ENCODE measurements at regions not wholly inside any gene's neighbourhood (a gene's known extent, or its start where the extent isn't known, plus 50 kb on each side); places are given as distances from the start of the nearest gene placed in this dataset.
A peak's percentile ranks its signal among the peaks of the same experiment; 100 is the strongest.

DNA sequence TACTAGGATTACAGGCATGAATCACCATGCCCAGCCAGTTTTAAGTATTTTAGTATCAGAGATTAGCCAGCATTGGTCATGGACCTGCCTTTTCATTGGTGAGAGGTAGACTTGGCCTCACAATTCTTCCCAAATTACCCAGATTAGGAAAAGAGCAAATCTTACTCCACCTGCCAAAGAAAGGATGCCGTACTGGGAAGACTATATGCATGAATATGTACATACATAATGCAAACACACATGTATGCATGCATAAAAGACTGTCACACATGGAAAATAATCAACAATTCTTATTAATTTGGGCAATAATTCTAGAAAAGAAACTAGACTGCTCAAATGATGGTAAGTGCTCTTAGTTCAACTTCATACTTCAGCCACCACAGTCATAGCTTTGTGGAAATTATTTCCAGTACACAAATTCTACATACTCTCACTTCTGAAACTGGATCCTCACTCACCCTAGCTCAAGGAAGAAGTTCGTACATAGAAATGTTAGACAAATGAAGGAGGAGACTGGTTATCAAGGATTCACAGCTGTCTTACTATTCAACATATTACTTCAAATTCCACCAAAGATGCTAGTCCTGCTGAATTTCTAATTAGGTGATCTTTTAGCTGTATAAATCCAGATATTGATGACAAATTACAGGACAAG, 73.7 kb downstream of the MINAR2 start:
- H3K27me3 Mint-ChIP-seq = peaks cover 5 to 18% of the 10 kb centered on the region in 2 donors
- CTCF ChIA-PET = no interaction called here
- H3K4me1 Mint-ChIP-seq = no peaks in the 10 kb centered on the region
- H3K9me3 ChIP-seq (ENCODE audit: low read length) = no peaks in the 10 kb centered on the region
- H3K36me3 ChIP-seq (ENCODE audit: insufficient read depth, low read length) = no peaks in the 10 kb centered on the region
- DNase-seq = no peak
- H3K27ac ChIP-seq (ENCODE audit: low read depth, low read length) = no peak overlapping the region
- H3K4me3 Mint-ChIP-seq = no peak overlapping the region
- H3K36me3 Mint-ChIP-seq = no peaks in the 10 kb centered on the region
- POLR2A ChIA-PET = no interaction called here
- H3K27me3 ChIP-seq (ENCODE audit: insufficient read depth, low read length, poor library complexity, severe bottlenecking) = no peaks in the 10 kb centered on the region
- H3K4me1 ChIP-seq (ENCODE audit: insufficient read depth, low read length) = no peaks in the 10 kb centered on the region
- peaks cover 0 to 5% (median 2%) of the 10 kb centered on the region in 5 donors for H3K9me3 Mint-ChIP-seq
- no peak overlapping the region for H3K4me3 ChIP-seq (ENCODE audit: low read length)
- H3K27ac Mint-ChIP-seq = no peak overlapping the region

DNA sequence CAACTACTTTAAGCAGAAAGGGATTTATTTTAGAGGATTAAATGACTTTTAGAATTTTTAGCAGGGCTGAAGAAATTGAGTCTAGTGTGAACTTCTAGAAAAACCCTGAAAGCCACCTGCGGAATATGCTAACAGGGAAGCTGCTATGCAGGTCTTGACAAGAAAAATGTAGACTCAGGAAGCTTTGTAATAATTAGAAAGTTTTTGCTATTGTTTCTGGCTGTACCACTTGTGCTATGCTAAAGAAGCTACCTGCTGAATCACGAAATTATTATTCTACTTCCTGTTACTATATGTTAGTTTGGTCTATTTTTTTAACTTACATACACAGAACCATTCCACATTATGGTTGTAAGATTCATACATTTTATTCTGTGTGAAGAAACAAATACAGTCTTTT, 74.0 kb upstream of the CHSY3 start:
- ChIA-PET POLR2A (no interaction called here), CTCF (no interaction called here)
- Histone ChIP-seq H3K9me3 (ENCODE audit: low read length) (no peaks in the 10 kb centered on the region), H3K4me1 (ENCODE audit: insufficient read depth, low read length) (no peaks in the 10 kb centered on the region), H3K27ac (ENCODE audit: low read depth, low read length) (no peak overlapping the region), H3K36me3 (ENCODE audit: insufficient read depth, low read length) (no peaks in the 10 kb centered on the region), H3K27me3 (ENCODE audit: insufficient read depth, low read length, poor library complexity, severe bottlenecking) (no peaks in the 10 kb centered on the region), H3K4me3 (ENCODE audit: low read length) (no peak overlapping the region)
- Mint-ChIP-seq H3K36me3 (no peaks in the 10 kb centered on the region), H3K4me1 (no peaks in the 10 kb centered on the region), H3K9me3 (peaks cover 0 to 3% (median 0%) of the 10 kb centered on the region in 5 donors), H3K4me3 (no peak overlapping the region), H3K27me3 (peaks cover 0 to 3% of the 10 kb centered on the region in 2 donors), H3K27ac (no peak overlapping the region)
- DNase-seq = no peak

DNA sequence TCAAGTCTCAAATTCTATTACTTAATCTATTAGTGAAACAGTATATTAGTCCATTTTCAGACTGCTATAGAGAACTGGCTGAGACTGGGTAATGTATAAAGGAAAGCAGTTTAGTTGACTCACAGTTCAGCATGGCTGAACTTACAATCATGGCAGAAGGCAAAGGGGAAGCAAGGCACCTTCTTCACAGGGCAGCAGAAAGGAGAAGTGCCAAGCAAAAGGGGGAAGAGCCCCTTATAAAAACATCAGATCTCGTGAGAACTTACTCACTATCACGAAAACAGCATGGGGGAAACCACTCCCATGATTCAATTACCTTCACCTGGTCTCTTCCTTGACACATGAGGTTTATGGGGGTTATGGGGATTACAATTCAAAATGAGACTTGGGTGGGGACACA, 67.9 kb upstream of the CHSY3 start:
- Histone ChIP-seq H3K27ac (ENCODE audit: low read depth, low read length) (no peak overlapping the region), H3K27me3 (ENCODE audit: insufficient read depth, low read length, poor library complexity, severe bottlenecking) (no peaks in the 10 kb centered on the region), H3K4me3 (ENCODE audit: low read length) (no peak overlapping the region), H3K36me3 (ENCODE audit: insufficient read depth, low read length) (no peaks in the 10 kb centered on the region), H3K9me3 (ENCODE audit: low read length) (no peaks in the 10 kb centered on the region), H3K4me1 (ENCODE audit: insufficient read depth, low read length) (no peaks in the 10 kb centered on the region)
- H3K4me3 Mint-ChIP-seq = no peak overlapping the region
- H3K27ac Mint-ChIP-seq = no peak overlapping the region
- ChIA-PET POLR2A (no interaction called here), CTCF (no interaction called here)
- peaks cover 3 to 4% of the 10 kb centered on the region in 2 donors for H3K27me3 Mint-ChIP-seq
- H3K4me1 Mint-ChIP-seq = no peaks in the 10 kb centered on the region
- no peak for DNase-seq
- no peaks in the 10 kb centered on the region for H3K9me3 Mint-ChIP-seq
- H3K36me3 Mint-ChIP-seq = no peaks in the 10 kb centered on the region

DNA sequence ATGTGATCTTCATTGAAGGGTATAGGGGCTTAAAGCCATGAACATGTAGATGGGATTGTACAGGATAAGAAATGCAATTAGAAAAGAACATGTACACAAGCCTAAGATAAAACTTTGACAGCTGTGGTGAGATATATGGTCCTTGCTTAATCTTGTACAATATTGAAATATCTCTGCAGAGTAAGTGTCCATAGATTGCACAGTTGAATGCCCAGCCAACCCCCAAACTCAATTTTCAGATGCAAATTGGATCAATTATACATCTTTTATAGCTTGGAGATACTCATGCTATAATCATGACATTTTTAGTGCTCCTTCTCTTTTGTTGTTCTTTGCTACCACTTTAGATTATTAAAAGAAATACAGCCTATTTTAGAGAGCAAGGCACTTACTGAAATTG, 59.5 kb upstream of the CHSY3 start:
- POLR2A ChIA-PET = no interaction called here

DNA sequence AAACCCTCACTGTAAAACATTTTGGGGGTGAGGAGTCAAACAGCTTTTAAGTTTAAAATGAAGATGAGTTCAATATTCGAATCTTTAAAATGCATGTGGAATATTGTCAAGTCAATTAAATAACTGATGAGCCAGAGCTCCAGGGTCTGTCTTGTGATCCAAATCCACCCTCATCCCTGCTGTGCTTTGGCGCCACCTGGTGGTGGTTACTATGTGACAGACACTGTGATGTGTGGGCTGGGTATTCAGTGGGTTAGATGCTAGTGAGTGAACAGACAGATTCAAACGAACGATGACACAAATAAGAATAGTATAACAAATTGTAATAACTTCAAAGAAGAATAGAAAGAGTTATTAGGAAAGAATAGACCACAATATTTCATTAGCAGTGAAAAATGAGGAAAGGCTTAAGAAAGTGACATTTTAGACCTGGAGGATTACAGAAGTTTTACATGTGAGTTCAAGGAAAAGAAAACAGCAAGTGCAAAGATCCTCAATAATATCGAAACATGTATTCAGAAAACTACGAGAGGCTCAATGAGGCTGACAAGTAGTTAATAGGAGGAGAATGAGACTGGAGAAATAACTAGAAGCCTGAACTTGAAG, 51.4 kb upstream of the CHSY3 start:
- DNase-seq = peak; percentile 15 to 71 (median 43)
- Histone ChIP-seq H3K4me1 (ENCODE audit: insufficient read depth, low read length) (no peaks in the 10 kb centered on the region), H3K4me3 (ENCODE audit: low read length) (no peak overlapping the region), H3K27ac (ENCODE audit: low read depth, low read length) (no peak overlapping the region), H3K36me3 (ENCODE audit: insufficient read depth, low read length) (no peaks in the 10 kb centered on the region), H3K27me3 (ENCODE audit: insufficient read depth, low read length, poor library complexity, severe bottlenecking) (no peaks in the 10 kb centered on the region), H3K9me3 (ENCODE audit: low read length) (no peaks in the 10 kb centered on the region)
- no peak overlapping the region for H3K27ac Mint-ChIP-seq
- no peaks in the 10 kb centered on the region for H3K9me3 Mint-ChIP-seq
- POLR2A ChIA-PET = no interaction called here
- no peak overlapping the region for H3K4me3 Mint-ChIP-seq
- CTCF ChIA-PET = interaction anchor here (0.7 to 1.0 kb wide), 2 partner anchors 10 to 81 kb away, joined by 3 to 5 read pairs; no protein-coding TSS in a partner anchor
- H3K4me1 Mint-ChIP-seq = no peaks in the 10 kb centered on the region
- H3K27me3 Mint-ChIP-seq = no peaks in the 10 kb centered on the region
- H3K36me3 Mint-ChIP-seq = no peaks in the 10 kb centered on the region

More for the DNA sequence above, 59.5 kb upstream of the CHSY3 start:
- H3K27ac ChIP-seq (ENCODE audit: low read depth, low read length) = no peak overlapping the region
- H3K36me3 Mint-ChIP-seq = no peaks in the 10 kb centered on the region
- peaks cover 0 to 1% (median 0%) of the 10 kb centered on the region in 5 donors for H3K9me3 Mint-ChIP-seq
- DNase-seq = no peak
- CTCF ChIA-PET = no interaction called here
- no peaks in the 10 kb centered on the region for H3K9me3 ChIP-seq (ENCODE audit: low read length)
- H3K27me3 Mint-ChIP-seq = no peaks in the 10 kb centered on the region
- H3K27ac Mint-ChIP-seq = no peak overlapping the region
- H3K4me1 ChIP-seq (ENCODE audit: insufficient read depth, low read length) = no peaks in the 10 kb centered on the region
- H3K4me1 Mint-ChIP-seq = no peaks in the 10 kb centered on the region
- H3K27me3 ChIP-seq (ENCODE audit: insufficient read depth, low read length, poor library complexity, severe bottlenecking) = no peaks in the 10 kb centered on the region
- H3K4me3 Mint-ChIP-seq = no peak overlapping the region
- no peak overlapping the region for H3K4me3 ChIP-seq (ENCODE audit: low read length)
- H3K36me3 ChIP-seq (ENCODE audit: insufficient read depth, low read length) = no peaks in the 10 kb centered on the region

DNA sequence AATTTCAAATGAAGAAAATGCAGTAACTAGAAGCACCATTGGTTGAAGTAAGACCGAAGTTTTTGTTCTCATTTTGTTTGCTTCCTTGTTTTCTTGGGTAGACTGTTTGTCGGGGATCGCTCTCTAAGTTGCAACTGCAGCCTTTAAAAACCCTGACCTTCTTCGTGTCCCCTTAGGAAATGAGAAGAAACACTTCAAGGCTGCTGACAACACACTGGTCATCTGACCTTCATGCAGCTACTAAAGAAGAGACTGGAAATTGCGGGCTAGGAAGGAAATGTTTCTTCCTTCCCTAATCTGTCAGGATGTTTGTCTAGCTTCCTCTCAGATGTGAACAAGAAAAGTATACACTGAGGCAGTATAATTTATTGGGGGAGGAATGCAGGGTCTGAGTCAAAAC, 50.7 kb upstream of the CHSY3 start:
- Histone ChIP-seq H3K9me3 (ENCODE audit: low read length) (no peaks in the 10 kb centered on the region), H3K27ac (ENCODE audit: low read depth, low read length) (no peak overlapping the region), H3K36me3 (ENCODE audit: insufficient read depth, low read length) (no peaks in the 10 kb centered on the region), H3K27me3 (ENCODE audit: insufficient read depth, low read length, poor library complexity, severe bottlenecking) (no peaks in the 10 kb centered on the region), H3K4me1 (ENCODE audit: insufficient read depth, low read length) (no peaks in the 10 kb centered on the region), H3K4me3 (ENCODE audit: low read length) (no peak overlapping the region)
- Mint-ChIP-seq H3K4me1 (no peaks in the 10 kb centered on the region), H3K36me3 (no peaks in the 10 kb centered on the region), H3K27ac (no peak overlapping the region), H3K9me3 (no peaks in the 10 kb centered on the region), H3K4me3 (no peak overlapping the region), H3K27me3 (no peaks in the 10 kb centered on the region)
- no peak for DNase-seq
- ChIA-PET CTCF (no interaction called here), POLR2A (no interaction called here)
